Trophoblast cell (in vitro differentiated cells and primary cell): ENCODE measurements at regions not wholly inside any gene's neighbourhood (a gene's known extent, or its start where the extent isn't known, plus 50 kb on each side); places are given as distances from the start of the nearest gene placed in this dataset.
A peak's percentile ranks its signal among the peaks of the same experiment; 100 is the strongest.
"Not testable (repeated sequence)": the region's sequence is repeated elsewhere in the genome, so short reads cannot be mapped to it uniquely, and the experiment has no call there.

Experiments
- DNase-seq, 2 donors: peaks; one replicate each; pipeline ENCODE4 v3.0.0-alpha.2; 2016
- H2AFZ ChIP-seq: 2 replicates; pipeline ENCODE4 v1.6.1; 2013; ENCODE audit warnings: low read length, moderate library complexity, mild to moderate bottlenecking; ENCODE audit not compliant: insufficient read depth, poor library complexity
- H2AK5ac ChIP-seq: 2 replicates; pipeline ENCODE4 v1.6.1; 2013; ENCODE audit warnings: mild to moderate bottlenecking, low read length
- H2BK120ac ChIP-seq: 2 replicates; pipeline ENCODE4 v1.6.1; 2013; ENCODE audit warnings: low read length, mild to moderate bottlenecking, moderate library complexity; ENCODE audit not compliant: insufficient read depth, poor library complexity
- H2BK12ac ChIP-seq: 2 replicates; pipeline ENCODE4 v1.6.1; 2013; ENCODE audit warnings: mild to moderate bottlenecking, low read length, moderate library complexity
- H2BK5ac ChIP-seq: 2 replicates; pipeline ENCODE4 v1.6.1; 2013; ENCODE audit warnings: low read length, low read depth, moderate library complexity, mild to moderate bottlenecking; ENCODE audit not compliant: poor library complexity
- H3K14ac ChIP-seq: 2 replicates; pipeline ENCODE4 v1.6.1; 2013; ENCODE audit warnings: mild to moderate bottlenecking, low read length
- H3K18ac ChIP-seq: 2 replicates; pipeline ENCODE4 v1.6.1; 2013; ENCODE audit warnings: mild to moderate bottlenecking, low read length
- H3K23ac ChIP-seq: 2 replicates; pipeline ENCODE4 v1.6.1; 2013; ENCODE audit warnings: low read length
- H3K27ac ChIP-seq: 2 replicates; pipeline ENCODE4 v1.5.1; 2013; ENCODE audit warnings: low read depth, mild to moderate bottlenecking, inconsistent platforms, low read length, moderate library complexity
- H3K27me3 ChIP-seq: 2 replicates; pipeline ENCODE4 v1.6.1; 2013; ENCODE audit warnings: inconsistent platforms, mild to moderate bottlenecking, low read length, moderate library complexity; ENCODE audit not compliant: insufficient read depth
- H3K36me3 ChIP-seq, 2 experiments: 1 replicate in 1 of 2; 2 replicates in 1 of 2; pipeline ENCODE4 v1.6.1; 2013; ENCODE audit warnings: low read length in 2 of 2, mild to moderate bottlenecking in 2 of 2, moderate library complexity in 1 of 2; ENCODE audit not compliant: insufficient read depth in 2 of 2, control insufficient read depth in 1 of 2
- H3K4ac ChIP-seq: 2 replicates; pipeline ENCODE4 v1.6.1; 2013; ENCODE audit warnings: low read depth, mild to moderate bottlenecking, low read length, moderate library complexity
- H3K4me1 ChIP-seq, 2 experiments: 1 replicate in 1 of 2; 2 replicates in 1 of 2; pipeline ENCODE4 v1.6.1; 2013; ENCODE audit warnings: low read length in 2 of 2, mild to moderate bottlenecking in 2 of 2, moderate library complexity in 1 of 2; ENCODE audit not compliant: insufficient read depth in 2 of 2, control insufficient read depth in 1 of 2
- H3K4me2 ChIP-seq: 2 replicates; pipeline ENCODE4 v1.6.1; 2013; ENCODE audit warnings: inconsistent platforms, mild to moderate bottlenecking, low read length, moderate library complexity
- H3K4me3 ChIP-seq: 2 replicates; pipeline ENCODE4 v1.5.1; 2013; ENCODE audit warnings: mild to moderate bottlenecking, low read depth, low read length, inconsistent platforms
- H3K79me1 ChIP-seq: one replicate; pipeline ENCODE4 v1.6.1; 2013; ENCODE audit warnings: low read length
- H3K79me2 ChIP-seq: 2 replicates; pipeline ENCODE4 v1.6.1; 2013; ENCODE audit warnings: low read length, mild to moderate bottlenecking; ENCODE audit not compliant: control insufficient read depth, insufficient read depth, poor library complexity
- H3K9ac ChIP-seq: 2 replicates; pipeline ENCODE4 v1.6.1; 2013; ENCODE audit warnings: mild to moderate bottlenecking, low read length
- H3K9me3 ChIP-seq: 2 replicates; pipeline ENCODE4 v1.6.1; 2013; ENCODE audit warnings: low read depth, mild to moderate bottlenecking, control low read depth, inconsistent platforms, low read length; ENCODE audit not compliant: insufficient read depth
- H4K12ac ChIP-seq: 2 replicates; pipeline ENCODE4 v1.6.1; 2013; ENCODE audit warnings: low read depth, mild to moderate bottlenecking, low read length, moderate library complexity
- H4K8ac ChIP-seq: 2 replicates; pipeline ENCODE4 v1.6.1; 2013; ENCODE audit warnings: low read depth, mild to moderate bottlenecking, low read length, moderate library complexity
- H4K91ac ChIP-seq: one replicate; pipeline ENCODE4 v1.6.1; 2013; ENCODE audit warnings: low read depth, mild to moderate bottlenecking, low read length, moderate library complexity
- WGBS: extraction: QIAGEN DNeasy Blood & Tissue Kit; methylation state at CpG from one replicate; pipeline ENCODE4 v1.1.7; 2013; ENCODE audit warnings: missing lambda C conversion rate; ENCODE audit not compliant: insufficient read length, insufficient coverage; ENCODE audit errors: extremely low coverage; 5-methylcytosine and 5-hydroxymethylcytosine counted together

DNA sequence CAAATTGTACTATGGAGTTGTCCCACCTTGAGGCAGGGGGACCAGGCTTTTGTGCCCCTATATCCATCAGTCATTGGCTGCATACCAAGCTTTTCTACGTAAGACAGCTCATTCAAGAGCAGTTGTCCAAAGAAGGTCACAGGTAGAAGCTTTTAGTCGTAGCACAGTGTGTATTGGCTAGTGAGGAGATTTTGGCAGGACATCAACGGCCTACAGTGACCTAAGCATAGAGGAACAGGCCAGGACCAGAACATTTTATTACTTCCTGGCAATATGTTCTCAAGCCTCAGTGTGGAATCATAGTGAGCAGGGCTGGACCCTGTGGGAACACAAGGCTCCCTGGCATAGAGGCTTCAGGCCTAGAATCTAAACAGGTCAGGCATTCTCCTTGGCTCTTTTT is 105.4 kb upstream of the ANKRD28 start:
- Histone ChIP-seq H2AK5ac (no peak overlapping the region), H3K27me3 (no peaks in the 10 kb centered on the region), H3K23ac (no peak overlapping the region), H3K79me2 (no peaks in the 10 kb centered on the region), H4K8ac (no peak overlapping the region), H3K27ac (no peak overlapping the region), H3K4me1 (no peaks in the 10 kb centered on the region), H3K14ac (no peak overlapping the region), H2BK12ac (no peak overlapping the region), H3K4ac (no peak overlapping the region), H3K18ac (no peak overlapping the region), H4K91ac (no peak overlapping the region), H2BK120ac (no peak overlapping the region), H3K9ac (no peak overlapping the region), H3K4me3 (no peak overlapping the region), H2BK5ac (no peak overlapping the region), H3K36me3 (no peaks in the 10 kb centered on the region), H2AFZ (no peak overlapping the region), H4K12ac (no peak overlapping the region), H3K4me2 (no peak overlapping the region), H3K9me3 (no peaks in the 10 kb centered on the region), H3K79me1 (no peaks in the 10 kb centered on the region)
- no CpG with 5 or more reads among the region's 3 CpGs for WGBS
- no peak for DNase-seq

DNA sequence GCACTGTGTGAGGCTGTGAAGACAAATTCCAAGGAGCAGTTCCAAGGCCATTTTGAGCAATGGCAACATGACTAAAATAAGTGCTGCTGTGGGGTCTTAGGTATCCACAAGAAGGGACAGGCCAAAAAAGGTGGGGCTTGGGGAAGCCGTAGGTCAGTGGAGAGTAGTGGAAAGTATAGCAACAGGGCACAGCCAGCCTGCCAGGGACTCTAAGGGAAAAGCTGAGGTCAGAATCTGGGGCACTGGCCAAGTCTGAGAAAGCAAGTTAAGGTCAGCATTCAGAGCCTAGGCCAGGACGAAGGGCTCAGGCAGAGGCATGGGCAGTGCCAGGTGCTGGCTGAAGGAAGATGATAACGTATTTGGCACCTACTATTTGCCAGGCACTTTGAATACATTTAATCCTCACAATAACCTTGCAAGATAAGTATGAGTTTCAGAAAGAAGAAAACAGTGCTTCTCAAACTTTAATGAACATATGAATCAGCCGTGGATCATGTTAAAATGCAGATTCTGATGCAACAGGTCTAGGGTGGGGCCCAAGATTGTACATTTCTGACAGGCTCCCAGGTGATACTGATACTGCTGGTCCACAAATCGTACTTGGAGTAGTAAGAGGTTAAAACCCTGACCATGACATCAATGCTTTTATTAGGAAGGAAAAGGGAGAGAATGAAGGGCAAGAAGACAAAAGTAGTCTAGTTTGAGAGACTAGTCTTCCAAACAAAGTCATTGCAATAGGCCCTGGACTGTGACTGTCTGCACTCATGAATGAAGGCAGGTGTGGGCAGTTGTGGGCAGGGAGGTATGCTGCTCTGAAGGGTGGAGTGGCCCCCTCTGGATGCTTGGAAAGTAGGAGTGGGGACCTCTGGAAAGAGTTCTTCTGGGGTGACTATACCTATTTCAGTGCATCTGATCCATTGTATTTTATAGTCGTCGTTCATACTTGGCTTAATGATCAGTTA is 106.3 kb upstream of the ANKRD28 start:
- Histone ChIP-seq H3K14ac (no peak overlapping the region), H3K27me3 (no peaks in the 10 kb centered on the region), H2BK12ac (no peak overlapping the region), H3K4me1 (no peaks in the 10 kb centered on the region), H3K4me3 (no peak overlapping the region), H2BK5ac (no peak overlapping the region), H2AFZ (no peak overlapping the region), H3K9me3 (no peaks in the 10 kb centered on the region), H3K18ac (no peak overlapping the region), H3K27ac (no peak overlapping the region), H4K91ac (no peak overlapping the region), H3K36me3 (no peaks in the 10 kb centered on the region), H3K79me2 (no peaks in the 10 kb centered on the region), H3K4ac (no peak overlapping the region), H2AK5ac (no peak overlapping the region), H3K9ac (no peak overlapping the region), H3K23ac (no peak overlapping the region), H3K4me2 (no peak overlapping the region), H4K12ac (no peak overlapping the region), H3K79me1 (no peaks in the 10 kb centered on the region), H2BK120ac (no peak overlapping the region), H4K8ac (no peak overlapping the region)
- no CpG with 5 or more reads among the region's 7 CpGs for WGBS
- no peak for DNase-seq

DNA sequence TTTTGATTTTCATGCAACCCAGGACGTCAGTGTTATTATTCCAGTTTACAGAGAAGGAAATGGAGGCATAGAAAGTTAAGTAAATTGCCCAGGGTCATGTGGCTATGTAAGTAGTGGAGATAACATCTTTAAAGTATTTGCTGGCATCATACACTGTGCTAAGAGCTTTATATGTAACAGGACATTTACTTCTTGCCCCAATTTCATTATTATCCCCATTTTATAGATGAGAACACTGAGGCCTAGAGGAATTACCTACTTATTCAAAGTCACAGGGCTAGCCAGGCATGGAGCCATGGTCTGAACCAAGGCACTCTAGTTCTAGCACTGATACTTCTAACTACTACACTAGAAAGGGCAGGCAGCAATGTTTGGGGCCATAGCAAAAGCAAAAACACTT is 107.3 kb upstream of the ANKRD28 start:
- Histone ChIP-seq H3K9ac (no peak overlapping the region), H3K79me1 (no peaks in the 10 kb centered on the region), H2AK5ac (no peak overlapping the region), H2BK5ac (no peak overlapping the region), H3K27ac (no peak overlapping the region), H4K8ac (no peak overlapping the region), H3K14ac (no peak overlapping the region), H3K79me2 (no peaks in the 10 kb centered on the region), H3K4me2 (no peak overlapping the region), H3K4me3 (no peak overlapping the region), H3K23ac (no peak overlapping the region), H3K36me3 (no peaks in the 10 kb centered on the region), H3K27me3 (no peaks in the 10 kb centered on the region), H3K4me1 (no peaks in the 10 kb centered on the region), H4K91ac (no peak overlapping the region), H2AFZ (no peak overlapping the region), H3K18ac (no peak overlapping the region), H4K12ac (no peak overlapping the region), H3K9me3 (no peaks in the 10 kb centered on the region), H2BK12ac (no peak overlapping the region), H2BK120ac (no peak overlapping the region), H3K4ac (no peak overlapping the region)
- DNase-seq = peak in 1 of 2 donors; percentile 28
- no CpG with 5 or more reads among the region's 1 CpG for WGBS

DNA sequence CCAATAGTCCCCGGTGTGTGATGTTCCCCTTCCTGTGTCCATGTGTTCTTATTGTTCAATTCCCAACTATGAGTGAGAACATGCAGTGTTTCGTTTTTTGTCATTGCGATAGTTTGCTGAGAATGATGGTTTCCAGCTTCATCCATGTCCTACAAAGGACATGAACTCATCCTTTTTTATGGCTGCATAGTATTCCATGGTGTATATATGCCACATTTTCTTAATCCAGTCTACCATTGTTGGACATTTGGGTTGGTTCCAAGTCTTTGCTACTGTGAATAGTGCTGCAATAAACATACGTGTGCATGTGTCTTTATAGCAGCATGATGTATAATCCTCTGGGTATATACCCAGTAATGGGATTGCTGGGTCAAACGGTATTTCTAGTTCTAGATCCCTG is 109.6 kb upstream of the ANKRD28 start:
- not testable (repeated sequence) for H3K9me3 ChIP-seq, H3K18ac ChIP-seq, H4K8ac ChIP-seq, H3K4ac ChIP-seq, H2BK12ac ChIP-seq, H3K79me2 ChIP-seq, H3K79me1 ChIP-seq, H3K4me3 ChIP-seq, H2AK5ac ChIP-seq, H2AFZ ChIP-seq, H3K4me2 ChIP-seq, H3K23ac ChIP-seq, H3K9ac ChIP-seq, H3K27me3 ChIP-seq, H3K27ac ChIP-seq, H3K14ac ChIP-seq, H3K36me3 ChIP-seq, DNase-seq, H4K91ac ChIP-seq, H2BK120ac ChIP-seq, H2BK5ac ChIP-seq, H4K12ac ChIP-seq, H3K4me1 ChIP-seq
- WGBS = no CpG with 5 or more reads among the region's 5 CpGs
